GM23248 (cell line): ENCODE measurements at regions not wholly inside any gene's neighbourhood (a gene's known extent, or its start where the extent isn't known, plus 50 kb on each side); places are given as distances from the start of the nearest gene placed in this dataset.

Experiments
- EZH2 ChIP-seq: fragments of 200-600 bp; sonication (generic); IDR thresholded peaks from 2 replicates; pipeline ENCODE4 v1.6.1; 2018; ENCODE audit warnings: antibody characterized with exemption, mild to moderate bottlenecking; ENCODE audit not compliant: insufficient read depth, poor library complexity, severe bottlenecking
- EZH2phosphoT487 ChIP-seq: fragments of 200-600 bp; sonication (generic); IDR thresholded peaks from 2 replicates; pipeline ENCODE4 v1.6.1; 2018; ENCODE audit warnings: antibody characterized with exemption, moderate library complexity, mild to moderate bottlenecking, low read depth; ENCODE audit not compliant: insufficient read depth

GRCh38 chr4:119688446-119688845, 59.8 kb upstream of the PDE5A start:
- TF ChIP-seq EZH2 (no peak), EZH2phosphoT487 (no peak)
